ENCODE measurements at regions not wholly inside any gene's neighbourhood (a gene's known extent, or its start where the extent isn't known, plus 50 kb on each side); places are given as distances from the start of the nearest gene placed in this dataset.

DNA sequence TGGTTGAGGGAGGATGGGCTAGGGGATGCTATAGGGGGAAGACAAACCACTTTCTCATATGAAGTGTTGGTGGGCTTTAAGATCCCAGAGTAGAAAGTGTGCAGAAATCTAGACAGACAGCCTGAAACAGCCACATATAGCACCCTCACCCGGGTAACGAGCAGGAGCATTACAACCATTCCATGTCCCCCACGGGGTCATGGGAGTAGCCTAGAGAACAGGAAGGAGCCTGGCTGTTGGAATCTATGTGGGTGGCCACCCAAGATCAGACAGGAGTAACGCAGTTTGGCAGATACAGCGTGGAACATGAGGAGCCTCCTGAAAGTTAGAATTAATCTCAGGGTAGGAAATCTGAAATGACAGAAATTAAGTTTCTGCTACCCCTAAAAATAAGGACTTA lies 146.1 kb upstream of the RAI14 start:
- in situ Hi-C loops (cut with HindIII; ENCODE audit: low pct_ligation_motif_present, low pct_unique_long_range_greater_than_20kb, low sequenced_read_pairs), result no loop called here
- DNase-seq, result no peak

DNA sequence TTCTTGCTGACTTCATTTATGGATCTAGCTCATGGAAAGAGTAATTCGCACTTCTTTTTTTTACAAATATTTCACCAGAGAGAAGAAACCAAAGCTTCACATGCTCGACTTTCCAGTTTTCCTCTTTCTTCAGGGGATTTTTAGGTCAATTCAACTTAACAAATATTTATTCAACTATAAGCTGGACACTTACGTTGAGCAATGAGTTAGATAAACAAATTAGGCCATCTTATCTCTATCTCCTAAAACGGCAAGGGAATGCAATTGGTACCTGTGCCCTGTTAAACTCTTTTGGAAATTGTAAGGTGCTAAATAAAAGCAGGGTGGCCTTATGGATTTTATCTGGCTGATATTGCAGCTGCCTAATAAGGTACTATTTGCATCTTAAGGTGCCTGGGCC lies 145.1 kb upstream of the RAI14 start:
- in situ Hi-C loops (cut with HindIII; ENCODE audit: low pct_ligation_motif_present, low pct_unique_long_range_greater_than_20kb, low sequenced_read_pairs), result no loop called here
- no peak for DNase-seq

DNA sequence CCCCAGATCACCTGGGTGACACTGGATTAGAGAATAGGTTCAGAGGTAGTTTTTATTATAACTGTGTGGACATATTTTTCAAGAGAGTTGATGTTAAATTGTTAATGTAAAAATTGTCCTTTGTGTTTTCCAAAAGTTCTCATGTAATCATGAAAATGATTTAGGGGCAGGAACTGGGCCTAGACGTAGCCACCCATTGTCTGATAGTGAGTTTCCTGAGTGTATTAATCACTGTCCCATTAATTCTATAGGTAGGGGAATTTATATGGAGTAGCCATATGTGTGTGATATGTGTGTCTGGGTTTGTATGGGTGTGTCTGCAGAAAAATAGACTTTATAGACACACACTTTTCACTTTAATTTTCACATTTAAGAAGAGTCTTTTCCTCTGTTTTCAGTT lies 144.6 kb upstream of the RAI14 start:
- in situ Hi-C loops (cut with HindIII; ENCODE audit: low pct_ligation_motif_present, low pct_unique_long_range_greater_than_20kb, low sequenced_read_pairs), result no loop called here
- no peak for DNase-seq

GRCh38 chr5:34511915-34512314 lies 144.2 kb upstream of the RAI14 start:
- in situ Hi-C loops (cut with HindIII; ENCODE audit: low pct_ligation_motif_present, low pct_unique_long_range_greater_than_20kb, low sequenced_read_pairs), result no loop called here
- DNase-seq, result no peak

DNA sequence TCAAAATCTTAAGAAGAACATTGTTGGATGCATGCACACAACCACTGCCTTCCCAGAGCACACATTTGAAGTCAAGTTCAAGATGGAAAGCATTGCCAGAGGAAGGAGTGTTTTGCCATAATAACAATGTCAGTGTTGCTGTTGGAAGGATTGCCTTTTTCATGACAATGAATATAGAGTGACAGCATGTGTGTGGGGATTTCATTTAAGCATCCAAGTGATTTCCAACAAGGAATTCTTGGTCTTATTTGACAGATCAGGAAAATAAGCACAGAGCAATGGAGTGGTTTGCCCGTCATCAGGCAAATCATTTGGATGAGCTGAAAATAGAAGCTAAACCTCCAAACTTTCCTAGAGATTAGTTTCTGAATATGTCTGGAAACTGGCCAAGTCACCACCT lies 140.0 kb upstream of the RAI14 start:
- no peak for DNase-seq

DNA sequence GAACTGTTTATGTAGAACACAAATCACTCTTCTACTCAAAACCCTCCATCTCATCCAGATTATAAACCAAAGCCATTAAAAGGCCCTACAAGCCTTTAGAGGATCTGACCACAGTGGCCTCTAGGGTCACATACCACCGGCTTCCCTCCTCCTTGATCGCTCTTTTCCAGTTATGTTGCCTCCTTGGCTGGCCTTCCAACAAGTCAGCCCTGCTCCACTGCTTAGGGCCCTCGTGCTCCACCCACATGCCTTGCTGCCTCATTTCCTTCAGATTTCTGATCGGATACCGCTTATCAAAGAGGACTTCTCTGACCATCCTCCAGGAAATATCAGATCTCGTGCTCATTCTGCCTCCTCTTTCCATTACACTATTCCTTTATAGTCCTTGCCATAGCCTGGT lies 139.4 kb upstream of the RAI14 start:
- in situ Hi-C loops (cut with HindIII; ENCODE audit: low pct_ligation_motif_present, low pct_unique_long_range_greater_than_20kb, low sequenced_read_pairs), result no loop called here
- DNase-seq, result no peak

More for the DNA sequence above, 140.0 kb upstream of the RAI14 start:
- in situ Hi-C loops (cut with HindIII; ENCODE audit: low pct_ligation_motif_present, low pct_unique_long_range_greater_than_20kb, low sequenced_read_pairs), result no loop called here

DNA sequence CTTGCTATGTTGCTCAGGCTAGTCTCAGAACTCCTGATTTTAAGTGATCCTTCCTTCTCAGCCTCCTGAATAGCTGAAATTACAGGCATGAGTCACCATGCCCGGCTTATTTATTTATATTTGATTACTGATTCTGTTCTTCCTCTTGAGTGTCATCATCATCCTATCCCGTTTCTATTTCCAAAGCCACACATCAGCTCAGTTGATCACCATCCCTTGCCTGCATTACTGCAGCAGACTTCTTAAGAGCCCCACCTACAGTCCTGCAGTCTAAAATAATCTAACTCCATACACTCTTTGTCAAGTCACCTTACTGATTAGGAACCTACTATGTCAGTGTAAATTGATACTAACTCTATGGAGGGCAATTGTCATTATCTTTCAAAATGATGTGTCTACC lies 138.9 kb upstream of the RAI14 start:
- in situ Hi-C loops (cut with HindIII; ENCODE audit: low pct_ligation_motif_present, low pct_unique_long_range_greater_than_20kb, low sequenced_read_pairs), result no loop called here
- DNase-seq, result no peak

DNA sequence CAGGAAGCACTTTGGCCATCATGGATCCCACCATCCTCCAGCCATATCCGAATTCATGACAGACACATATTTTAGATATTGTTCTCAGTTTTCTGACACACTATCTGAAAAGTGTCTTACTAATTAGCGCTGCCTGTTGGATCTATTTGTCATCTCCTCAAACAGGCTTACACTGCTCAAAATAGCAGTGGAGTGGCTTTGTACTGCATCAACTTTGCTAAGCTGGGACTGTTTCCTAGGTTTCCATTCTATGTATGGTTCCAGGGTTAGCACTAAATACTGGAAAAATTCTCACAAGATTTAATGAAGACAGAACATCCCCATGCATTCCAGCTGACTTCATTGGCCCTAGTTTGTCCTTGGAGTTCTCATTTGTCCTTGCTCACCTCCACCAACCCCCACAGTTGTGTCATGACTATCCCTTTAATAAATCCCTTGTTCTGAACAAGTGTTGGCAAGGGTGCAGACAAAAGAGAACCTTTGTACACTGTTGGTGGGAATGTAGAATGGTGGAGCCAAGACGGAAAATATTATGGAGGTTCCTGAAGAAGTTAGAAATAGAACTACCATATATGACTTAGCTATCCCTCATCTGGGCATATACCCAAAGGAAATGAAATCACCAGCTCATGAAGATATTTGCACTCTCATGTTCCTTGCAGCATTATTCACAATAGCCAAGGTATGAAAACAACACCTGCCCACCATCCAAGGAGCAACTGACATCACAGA lies 136.5 kb upstream of the RAI14 start:
- DNase-seq, result no peak
- in situ Hi-C loops (cut with HindIII; ENCODE audit: low pct_ligation_motif_present, low pct_unique_long_range_greater_than_20kb, low sequenced_read_pairs), result no loop called here

DNA sequence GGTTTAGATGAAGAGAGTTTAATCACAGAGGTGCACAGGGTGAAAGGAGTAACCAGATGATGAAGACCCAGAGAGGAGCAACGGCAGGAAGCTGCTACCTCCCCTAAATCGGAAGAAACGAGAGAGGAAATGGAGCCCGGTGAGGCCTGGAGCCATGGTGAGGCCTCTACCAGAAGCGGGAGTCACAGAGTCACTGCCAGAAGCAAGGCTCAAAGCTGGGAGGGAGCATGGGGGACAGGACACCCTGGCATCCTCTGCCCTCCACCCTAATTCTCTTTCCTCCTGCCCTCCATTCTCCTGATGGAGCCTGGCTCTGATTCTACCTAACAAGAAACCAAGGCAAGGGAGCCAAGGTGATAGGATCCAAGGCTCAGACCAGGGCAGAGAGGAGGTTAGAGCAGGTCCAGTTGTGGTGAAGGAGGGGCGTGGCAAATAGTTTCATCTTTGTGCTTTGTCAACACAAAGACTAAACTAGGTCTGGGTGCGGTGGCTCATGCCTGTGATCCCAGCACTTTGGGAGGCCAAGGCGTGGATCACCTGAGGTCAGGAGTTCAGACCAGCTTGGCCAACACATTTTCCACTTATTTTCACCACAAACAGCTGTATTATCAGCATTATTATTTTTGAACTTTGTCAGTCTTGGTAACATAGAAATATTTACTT lies 134.4 kb upstream of the RAI14 start:
- in situ Hi-C loops (cut with HindIII; ENCODE audit: low pct_ligation_motif_present, low pct_unique_long_range_greater_than_20kb, low sequenced_read_pairs), result no loop called here
- DNase-seq, result no peak

DNA sequence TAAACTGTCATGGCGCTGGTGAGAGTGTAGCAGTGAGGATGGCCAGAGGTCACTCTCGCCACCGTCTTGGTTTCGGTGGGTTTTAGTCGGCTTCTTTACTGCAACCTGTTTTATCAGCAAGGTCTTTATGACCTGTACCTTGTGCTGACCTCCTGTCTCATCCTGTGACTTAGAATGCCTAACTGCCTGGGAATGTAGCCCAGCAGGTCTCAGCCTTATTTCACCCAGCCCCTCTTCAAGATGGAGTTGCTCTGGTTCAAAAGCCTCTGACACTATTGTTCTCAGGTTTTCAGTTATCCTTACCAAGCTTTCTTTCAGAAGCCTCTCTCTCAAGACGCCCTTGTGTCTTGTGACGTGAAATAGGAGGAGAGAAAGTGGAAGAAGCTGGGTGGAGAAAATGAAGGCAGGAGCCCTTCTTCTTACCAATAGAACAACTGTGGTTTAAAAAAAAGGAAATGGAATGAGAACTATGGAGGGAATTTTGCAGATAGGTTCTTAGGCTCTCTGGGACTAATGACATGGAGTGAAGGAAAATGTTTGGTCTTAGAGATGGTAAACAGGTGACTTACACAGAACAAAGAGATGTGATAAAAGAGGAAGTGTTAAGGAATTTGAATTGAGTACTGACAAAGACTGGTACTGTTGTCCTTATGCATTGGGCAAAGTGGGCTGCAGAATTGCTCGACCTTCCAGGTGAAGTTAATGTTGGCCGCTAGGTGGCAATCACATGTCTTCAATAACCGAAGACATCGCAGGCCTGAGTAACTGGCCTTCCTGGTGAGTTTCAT lies 133.3 kb upstream of the RAI14 start:
- peak; percentile 73 for DNase-seq
- in situ Hi-C loops (cut with HindIII; ENCODE audit: low pct_ligation_motif_present, low pct_unique_long_range_greater_than_20kb, low sequenced_read_pairs), result no loop called here

GRCh38 chr5:34523387-34523726 lies 132.8 kb upstream of the RAI14 start:
- in situ Hi-C loops (cut with HindIII; ENCODE audit: low pct_ligation_motif_present, low pct_unique_long_range_greater_than_20kb, low sequenced_read_pairs), result no loop called here

DNA sequence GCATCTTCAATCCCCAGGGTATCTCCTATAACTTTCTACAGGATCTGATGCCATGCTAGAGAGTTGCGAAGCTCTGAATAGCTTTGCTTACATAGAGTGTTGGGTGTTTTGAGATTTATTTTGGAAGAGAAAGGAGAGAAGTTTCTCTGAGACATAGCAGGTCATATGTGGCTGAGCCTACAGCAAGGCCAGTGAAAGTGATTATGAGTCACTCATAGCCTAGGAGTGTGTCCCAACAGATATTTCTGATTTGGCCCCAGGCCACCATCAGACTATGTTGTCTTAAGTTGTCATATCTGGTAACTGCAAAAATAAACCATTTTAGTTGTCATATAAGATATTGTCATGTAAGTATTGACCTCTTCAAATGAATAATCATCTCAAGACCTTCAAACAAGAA lies 132.0 kb upstream of the RAI14 start:
- in situ Hi-C loops (cut with HindIII; ENCODE audit: low pct_ligation_motif_present, low pct_unique_long_range_greater_than_20kb, low sequenced_read_pairs), result no loop called here
- no peak for DNase-seq

More at GRCh38 chr5:34523387-34523726, 132.8 kb upstream of the RAI14 start:
- no peak for DNase-seq

DNA sequence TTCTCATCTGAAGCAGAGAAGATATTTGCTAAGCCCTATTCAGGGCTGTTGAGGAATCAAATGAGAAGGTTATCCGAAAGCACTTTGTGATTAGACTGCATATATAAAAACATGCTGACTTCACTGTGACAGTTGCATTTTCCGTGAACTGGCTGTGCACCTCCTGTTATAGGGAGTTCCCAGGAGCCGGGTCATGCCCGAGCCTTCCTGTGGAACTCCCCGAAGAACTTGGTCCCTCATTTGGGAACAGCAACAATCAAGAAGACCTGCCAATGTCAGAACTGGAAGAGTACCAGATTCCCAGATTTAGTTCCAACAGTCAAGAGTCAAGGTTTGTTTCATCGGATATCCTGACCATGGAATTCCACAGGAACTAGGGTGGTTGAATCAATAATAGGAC lies 130.4 kb upstream of the RAI14 start:
- in situ Hi-C loops (cut with HindIII; ENCODE audit: low pct_ligation_motif_present, low pct_unique_long_range_greater_than_20kb, low sequenced_read_pairs), result no loop called here
- no peak for DNase-seq

DNA sequence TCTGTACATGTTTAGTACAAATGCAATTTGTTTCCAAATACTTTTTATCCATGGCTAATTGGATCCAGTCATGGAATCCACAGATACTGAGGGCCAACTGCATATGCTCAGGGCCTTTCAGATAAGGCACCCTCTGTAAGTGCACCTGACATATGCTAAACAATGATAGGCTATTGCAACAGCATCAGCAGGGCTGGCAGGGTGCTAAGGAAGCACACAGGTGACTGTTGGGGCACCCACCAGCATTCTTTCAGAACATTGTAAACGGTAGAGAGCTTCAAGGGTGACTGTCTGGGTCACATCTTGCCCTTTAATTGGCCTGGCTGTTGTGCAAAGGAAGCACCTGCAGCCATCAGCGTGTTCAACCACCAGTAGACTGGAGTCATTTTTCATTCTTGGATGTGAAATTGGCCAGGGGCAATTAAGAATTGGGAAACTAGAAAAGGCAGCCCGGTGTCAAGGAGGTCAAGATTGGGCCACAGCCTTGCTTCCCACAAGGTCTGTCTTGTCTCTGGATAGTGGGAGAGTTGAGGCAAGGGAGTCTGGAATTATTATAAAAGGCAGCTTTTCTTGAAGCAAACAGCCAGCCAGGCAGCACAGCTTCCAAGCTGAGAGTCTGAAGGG lies 129.3 kb upstream of the RAI14 start:
- in situ Hi-C loops (cut with HindIII; ENCODE audit: low pct_ligation_motif_present, low pct_unique_long_range_greater_than_20kb, low sequenced_read_pairs), result no loop called here
- DNase-seq, result no peak

DNA sequence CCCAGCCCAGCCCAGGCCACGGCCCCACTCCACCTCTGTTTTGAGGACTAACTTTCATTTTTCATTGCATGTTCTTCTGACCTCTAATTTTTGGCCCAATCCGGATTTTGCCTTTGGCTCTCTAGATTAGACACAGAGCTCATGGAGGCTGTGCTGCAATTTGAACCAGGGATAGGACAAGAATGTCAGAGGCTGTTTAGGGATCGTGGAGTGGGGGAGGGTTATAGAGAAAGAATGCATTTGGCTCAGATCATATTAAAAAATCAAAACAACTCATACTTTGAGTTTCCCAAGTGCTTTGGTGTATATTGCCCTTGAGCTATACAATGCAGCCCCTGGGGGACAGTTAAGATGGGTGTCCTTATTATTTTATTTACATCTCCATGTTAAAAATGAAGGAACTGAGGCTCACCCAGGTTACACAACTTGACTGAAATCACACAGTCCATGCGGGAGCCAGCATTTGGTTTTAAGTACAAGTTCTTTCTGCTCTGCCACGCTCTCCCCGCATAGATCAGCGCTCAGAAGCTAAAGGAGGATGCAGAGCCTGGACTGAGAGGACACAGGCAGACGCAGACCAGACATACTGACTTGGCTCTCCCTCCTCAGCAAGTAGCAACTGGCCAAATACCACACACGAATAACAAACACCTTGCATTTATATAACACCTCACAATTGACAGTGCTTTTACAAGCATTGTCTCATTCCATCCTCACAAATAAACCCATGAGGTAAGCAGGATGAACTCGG lies 126.4 kb upstream of the RAI14 start:
- in situ Hi-C loops (cut with HindIII; ENCODE audit: low pct_ligation_motif_present, low pct_unique_long_range_greater_than_20kb, low sequenced_read_pairs), result no loop called here
- no peak for DNase-seq

DNA sequence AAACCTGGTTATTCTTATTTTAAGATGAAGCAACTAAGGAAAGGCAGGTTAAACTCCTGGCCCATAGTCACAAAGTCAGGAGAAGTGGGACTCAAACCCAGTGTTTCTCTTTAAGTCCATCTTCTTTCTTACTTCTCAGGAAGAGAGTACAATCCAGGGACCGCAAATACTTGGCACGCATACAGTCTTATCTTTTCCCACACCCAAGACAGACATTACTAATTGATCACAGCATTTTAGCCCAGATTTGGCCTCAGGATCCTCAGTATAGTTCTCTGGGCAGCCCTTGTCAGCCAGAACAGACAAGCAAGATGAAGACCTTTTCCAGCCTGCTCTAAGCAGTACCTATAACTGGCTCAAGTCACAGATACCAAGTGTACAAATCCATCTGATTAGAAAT lies 125.5 kb upstream of the RAI14 start:
- no peak for DNase-seq
- in situ Hi-C loops (cut with HindIII; ENCODE audit: low pct_ligation_motif_present, low pct_unique_long_range_greater_than_20kb, low sequenced_read_pairs), result no loop called here

DNA sequence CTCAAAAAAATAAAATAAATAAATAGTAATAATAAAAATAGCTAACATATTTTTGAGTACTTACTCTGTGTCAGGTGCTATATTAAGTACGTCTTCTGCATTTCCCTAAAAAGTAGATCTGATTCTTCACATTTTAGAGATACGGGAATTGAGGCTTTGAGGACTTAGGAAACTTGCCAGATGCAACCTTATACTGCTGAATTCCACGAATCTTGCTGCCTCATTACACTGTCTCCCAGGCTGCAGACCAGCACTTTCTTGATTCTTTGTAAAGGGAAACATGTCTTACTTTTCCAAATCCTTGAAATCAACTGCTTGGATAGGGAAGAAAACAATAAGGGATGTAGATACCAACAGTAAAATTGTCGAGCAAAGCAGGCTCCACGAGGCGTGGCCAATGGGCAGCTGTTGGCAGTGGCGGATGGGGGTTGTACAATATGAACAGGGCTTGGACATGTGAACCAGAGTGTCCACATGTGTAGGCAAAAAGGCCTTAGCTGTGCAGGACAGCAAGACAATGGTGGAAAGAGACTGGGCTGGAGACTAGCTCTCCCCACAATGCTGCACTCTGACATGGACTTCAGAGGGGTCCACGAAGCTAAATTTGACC lies 124.3 kb upstream of the RAI14 start:
- no peak for DNase-seq
- in situ Hi-C loops (cut with HindIII; ENCODE audit: low pct_ligation_motif_present, low pct_unique_long_range_greater_than_20kb, low sequenced_read_pairs), result no loop called here

Data from ACHN (cell line).